ENCODE measurements at regions not wholly inside any gene's neighbourhood (a gene's known extent, or its start where the extent isn't known, plus 50 kb on each side); places are given as distances from the start of the nearest gene placed in this dataset.

DNA sequence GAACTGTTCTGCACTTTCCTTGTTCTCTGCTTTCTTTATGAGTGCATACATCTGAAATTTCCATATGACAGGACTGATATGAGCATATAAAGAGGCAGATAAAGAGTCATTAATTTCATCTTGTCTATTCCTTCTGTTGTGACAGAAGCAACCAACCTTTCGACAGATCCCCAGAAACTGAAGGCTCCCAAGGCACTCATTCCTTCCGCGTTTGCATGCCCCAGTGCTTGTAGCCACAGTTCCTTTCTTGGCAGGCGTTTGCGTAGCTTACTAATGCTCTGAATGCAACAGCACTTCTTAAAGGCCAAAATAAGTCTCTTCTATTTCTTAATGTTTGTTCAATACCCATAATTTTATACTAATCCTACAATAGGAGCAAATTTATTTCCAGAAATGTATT is 94.0 kb upstream of the TBL1X start:
- RAD21 ChIA-PET (ENCODE audit: unreplicated experiment), result no interaction called here
- 60% methylated on average over 5 of the region's 5 CpGs for WGBS (ENCODE audit: insufficient coverage, insufficient replicate concordance, low lambda C conversion rate, missing lambda C conversion rate)
- no peak overlapping the region for H3K4me2 ChIP-seq (ENCODE audit: control insufficient read depth, insufficient read depth)
- SMC1A ChIA-PET (ENCODE audit: uncharacterized antibody, unreplicated experiment), result interaction anchor here (1.3 kb wide), 1 partner anchor 16 kb away, joined by 3 read pairs; no protein-coding TSS in a partner anchor
- no peak overlapping the region for H3K4me3 ChIP-seq
- H3K36me3 ChIP-seq (ENCODE audit: control insufficient read depth in 2 of 2, insufficient read depth in 2 of 2, low read length in 1 of 2), result no peaks in the 10 kb centered on the region
- no TSS peak for BruUV-seq (replicated peaks)
- no peak for DNase-seq (ENCODE audit: low read depth, low spot score)
- intact Hi-C loops (cut with micrococcal nuclease; ENCODE audit: unreplicated experiment) (no loop called here), in situ Hi-C loops (cut with MboI) (no loop called here)
- no peak for FAIRE-seq
- no peaks in the 10 kb centered on the region for H3K79me2 ChIP-seq (ENCODE audit: control insufficient read depth, insufficient read depth, low read length)
- no peak overlapping the region for H3K27ac ChIP-seq (ENCODE audit: control insufficient read depth, insufficient read depth)
- H3K4me1 ChIP-seq (ENCODE audit: control insufficient read depth, insufficient read depth, low read length), result no peaks in the 10 kb centered on the region
- no peak for ATAC-seq
- no peaks in the 10 kb centered on the region for H4K20me1 ChIP-seq (ENCODE audit: control insufficient read depth, insufficient read depth)
- CTCF ChIA-PET, result no interaction called here
- H3K9ac ChIP-seq (ENCODE audit: control insufficient read depth, insufficient read depth, low read length), result no peak overlapping the region
- no peak overlapping the region for H2AFZ ChIP-seq (ENCODE audit: control insufficient read depth, low read depth, low read length)
- POLR2A ChIA-PET, result no interaction called here
- no peaks in the 10 kb centered on the region for H3K27me3 ChIP-seq (replicated peaks in 1 of 2; ENCODE audit: control insufficient read depth in 2 of 2, insufficient read depth in 2 of 2, low read length in 1 of 2)
- H3K9me3 ChIP-seq (replicated peaks; ENCODE audit: control insufficient read depth, insufficient read depth, low read length), result no peaks in the 10 kb centered on the region
- TF ChIP-seq CHD4 (IDR thresholded peaks at IDR 0.05) (no peak), RELB (IDR thresholded peaks at IDR 0.05; ENCODE audit: low read depth) (no peak), TCF12 (IDR thresholded peaks at IDR 0.05; ENCODE audit: low read depth, low read length) (no peak), TBL1XR1 (IDR thresholded peaks at IDR 0.05; ENCODE audit: low read depth, low read length) (no peak), E2F8 (IDR thresholded peaks at IDR 0.05; ENCODE audit: low read depth, partially characterized antibody) (no peak), IRF4 (IDR thresholded peaks at IDR 0.05; ENCODE audit: low read depth, low read length) (no peak), PRDM15 (CRISPR knock-in tag; IDR thresholded peaks at IDR 0.05) (no peak), ZNF592 (IDR thresholded peaks at IDR 0.05) (no peak), CREM (IDR thresholded peaks at IDR 0.05; ENCODE audit: low read depth) (no peak), MTA3 (IDR thresholded peaks at IDR 0.05; ENCODE audit: borderline replicate concordance, low read length) (no peak), FOXK2 (IDR thresholded peaks at IDR 0.05) (no peak), NR2C1 (IDR thresholded peaks at IDR 0.05) (no peak)

All from GM12878 (cell line).